ENCODE measurements at regions not wholly inside any gene's neighbourhood (a gene's known extent, or its start where the extent isn't known, plus 50 kb on each side); places are given as distances from the start of the nearest gene placed in this dataset.
"Not testable (repeated sequence)": the region's sequence is repeated elsewhere in the genome, so short reads cannot be mapped to it uniquely, and the experiment has no call there.

DNA sequence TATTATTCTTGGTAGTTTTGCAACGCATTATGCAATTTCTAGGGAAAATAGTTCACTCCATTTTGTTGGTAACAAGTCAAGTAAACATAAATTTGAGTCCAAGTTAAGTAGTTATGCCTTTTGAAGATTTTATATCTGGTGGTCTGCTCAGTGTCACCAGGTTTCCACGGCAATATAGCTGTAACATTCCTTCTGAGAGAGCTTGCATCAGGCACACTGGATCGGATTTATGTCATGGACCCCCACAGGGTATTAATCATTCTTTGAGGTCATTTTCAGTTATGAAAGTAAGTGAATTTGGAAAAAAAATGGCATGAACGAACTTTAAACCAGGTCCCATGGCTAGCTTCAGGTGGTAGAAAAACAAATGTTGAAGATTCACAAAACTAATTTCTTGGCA is 136.3 kb downstream of the POLR1F start:
- no peak overlapping the region for H3K9ac ChIP-seq (ENCODE audit: low read length in 2 of 2)
- H3K27ac ChIP-seq (ENCODE audit: low read length) = no peak overlapping the region
- no peaks in the 10 kb centered on the region for H3K36me3 ChIP-seq (ENCODE audit: control insufficient read depth in 2 of 2, insufficient read depth in 2 of 2, low read length in 2 of 2)
- no peaks in the 10 kb centered on the region for H3K9me3 ChIP-seq (ENCODE audit: control insufficient read depth in 2 of 2, low read length in 2 of 2)
- no peaks in the 10 kb centered on the region for H3K27me3 ChIP-seq (ENCODE audit: control insufficient read depth in 1 of 2, insufficient read depth in 2 of 2, low read length in 2 of 2)
- H3K4me3 ChIP-seq (ENCODE audit: low read length in 2 of 2) = no peak overlapping the region
- H3K4me1 ChIP-seq (ENCODE audit: control insufficient read depth, insufficient read depth, low read length) = no peaks in the 10 kb centered on the region

DNA sequence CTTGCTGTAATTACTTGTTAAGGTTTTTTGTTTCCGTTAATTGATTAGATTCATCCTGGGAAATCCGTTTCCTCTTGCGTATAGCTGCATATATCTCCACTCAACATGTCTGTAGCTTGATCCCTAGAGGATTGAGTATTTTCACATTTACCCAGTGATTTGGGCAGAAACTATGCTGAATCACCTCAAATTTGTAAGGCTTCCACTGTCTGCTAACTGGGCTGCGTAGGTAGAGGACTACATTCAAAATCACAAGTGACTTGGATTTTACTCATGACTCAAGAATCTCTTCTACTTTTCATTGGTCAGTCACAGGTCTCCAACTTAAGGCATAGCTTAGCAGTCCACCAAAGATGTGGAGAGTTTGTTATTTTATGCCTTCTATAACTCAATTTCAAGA is 141.8 kb downstream of the POLR1F start:
- Histone ChIP-seq H3K27me3 (ENCODE audit: control insufficient read depth in 1 of 2, insufficient read depth in 2 of 2, low read length in 2 of 2) (no peaks in the 10 kb centered on the region), H3K4me1 (ENCODE audit: control insufficient read depth, insufficient read depth, low read length) (no peaks in the 10 kb centered on the region), H3K9me3 (ENCODE audit: control insufficient read depth in 2 of 2, low read length in 2 of 2) (no peaks in the 10 kb centered on the region), H3K9ac (ENCODE audit: low read length in 2 of 2) (no peak overlapping the region), H3K4me3 (ENCODE audit: low read length in 2 of 2) (no peak overlapping the region), H3K36me3 (ENCODE audit: control insufficient read depth in 2 of 2, insufficient read depth in 2 of 2, low read length in 2 of 2) (no peaks in the 10 kb centered on the region), H3K27ac (ENCODE audit: low read length) (no peak overlapping the region)

DNA sequence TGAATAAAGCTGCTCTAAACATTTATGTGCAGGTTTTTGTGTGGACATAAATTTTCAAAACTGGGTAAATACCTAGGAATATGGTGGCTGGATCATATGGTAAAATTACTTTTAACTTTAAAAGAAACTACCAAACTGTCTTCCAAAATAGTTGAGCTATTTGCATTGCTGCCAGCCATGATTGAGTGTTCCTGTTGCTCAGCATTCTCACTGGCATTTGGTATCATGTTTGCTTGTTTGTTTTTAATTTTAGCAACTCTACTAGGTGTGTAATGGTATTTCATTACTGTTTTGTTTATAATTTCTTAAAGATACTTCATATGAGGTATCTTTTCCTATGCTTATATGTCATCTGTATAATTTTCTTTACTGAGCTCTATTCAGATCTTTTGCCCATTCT is 143.2 kb downstream of the POLR1F start:
- Histone ChIP-seq H3K36me3 (ENCODE audit: control insufficient read depth in 2 of 2, insufficient read depth in 2 of 2, low read length in 2 of 2) (no peaks in the 10 kb centered on the region), H3K4me1 (ENCODE audit: control insufficient read depth, insufficient read depth, low read length) (no peaks in the 10 kb centered on the region), H3K4me3 (ENCODE audit: low read length in 2 of 2) (no peak overlapping the region), H3K27me3 (ENCODE audit: control insufficient read depth in 1 of 2, insufficient read depth in 2 of 2, low read length in 2 of 2) (no peaks in the 10 kb centered on the region), H3K27ac (ENCODE audit: low read length) (no peak overlapping the region), H3K9me3 (ENCODE audit: control insufficient read depth in 2 of 2, low read length in 2 of 2) (no peaks in the 10 kb centered on the region), H3K9ac (ENCODE audit: low read length in 2 of 2) (no peak overlapping the region)

DNA sequence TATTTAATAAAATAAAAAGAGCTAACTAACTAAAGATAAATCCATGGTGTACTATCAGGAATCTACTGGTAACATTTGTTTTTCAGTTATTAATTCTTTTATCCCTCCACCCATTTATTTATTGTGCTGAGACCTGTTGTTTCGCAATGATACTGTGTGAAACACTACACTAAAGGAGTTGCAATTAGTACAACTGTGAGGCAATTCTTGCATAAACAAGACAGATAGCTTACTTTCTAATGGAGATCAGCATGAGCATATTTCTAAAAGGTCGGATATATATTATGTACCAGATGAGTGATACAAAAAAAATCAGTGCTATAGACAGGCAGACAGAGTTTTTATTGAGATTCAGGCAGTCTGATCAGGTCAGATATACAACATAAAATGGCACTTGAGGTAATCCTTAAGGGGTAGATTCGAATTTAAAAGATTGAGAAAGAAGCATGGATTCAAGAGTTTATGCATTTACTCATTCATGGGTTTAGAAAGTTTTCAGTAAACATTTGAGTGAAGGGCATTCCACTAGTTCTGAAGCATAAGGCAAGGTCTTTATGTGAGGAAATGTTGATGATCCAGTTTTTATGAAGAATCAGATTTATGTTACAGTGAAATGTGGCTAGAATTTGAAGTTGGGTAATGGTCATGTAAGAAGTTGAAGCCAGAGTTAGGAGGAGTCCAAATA is 147.6 kb downstream of the POLR1F start:
- no peaks in the 10 kb centered on the region for H3K4me1 ChIP-seq (ENCODE audit: control insufficient read depth, insufficient read depth, low read length)
- no peak overlapping the region for H3K27ac ChIP-seq (ENCODE audit: low read length)

DNA sequence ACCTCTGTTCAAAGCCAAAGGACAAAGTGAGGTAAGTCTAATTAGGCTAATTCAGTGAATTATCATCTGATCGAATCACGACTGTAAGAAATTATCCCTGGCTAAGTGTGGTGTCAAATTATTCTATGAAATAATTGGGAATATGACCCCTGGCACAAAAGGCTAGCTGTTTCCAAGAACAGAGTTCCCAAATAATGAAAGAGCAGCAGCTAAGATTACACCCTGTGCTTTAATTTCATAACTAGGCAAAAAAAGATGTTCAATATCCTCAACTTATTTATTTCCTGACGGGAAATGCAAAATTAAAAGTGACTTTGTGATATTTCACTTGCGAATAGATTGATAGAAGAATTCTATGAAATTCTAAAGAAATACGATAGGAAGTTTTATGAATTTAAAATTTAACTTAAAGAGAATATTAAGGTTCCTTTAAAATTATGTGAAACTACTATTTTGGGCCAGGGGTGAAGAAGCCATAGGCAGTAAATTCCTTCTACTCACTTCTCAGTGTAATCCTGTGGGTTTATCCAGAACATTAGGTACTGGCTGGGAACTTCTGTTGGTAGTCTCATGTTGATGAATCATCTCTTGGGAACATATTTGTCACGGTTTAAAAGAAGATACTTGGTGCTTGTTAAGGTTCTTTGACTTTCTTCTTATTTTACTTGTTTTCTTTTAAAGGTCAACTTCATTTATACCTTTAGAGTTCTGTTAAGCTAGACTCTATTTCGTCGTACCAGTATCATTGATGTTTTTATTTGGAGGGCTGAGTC is 148.5 kb downstream of the POLR1F start:
- H3K9me3 ChIP-seq (ENCODE audit: control insufficient read depth in 2 of 2, low read length in 2 of 2) = no peaks in the 10 kb centered on the region
- no peak overlapping the region for H3K4me3 ChIP-seq (ENCODE audit: low read length in 2 of 2)
- H3K27me3 ChIP-seq (ENCODE audit: control insufficient read depth in 1 of 2, insufficient read depth in 2 of 2, low read length in 2 of 2) = no peaks in the 10 kb centered on the region
- H3K9ac ChIP-seq (ENCODE audit: low read length in 2 of 2) = no peak overlapping the region
- no peaks in the 10 kb centered on the region for H3K36me3 ChIP-seq (ENCODE audit: control insufficient read depth in 2 of 2, insufficient read depth in 2 of 2, low read length in 2 of 2)
- no peaks in the 10 kb centered on the region for H3K4me1 ChIP-seq (ENCODE audit: control insufficient read depth, insufficient read depth, low read length)
- H3K27ac ChIP-seq (ENCODE audit: low read length) = no peak overlapping the region

More for the DNA sequence above, 147.6 kb downstream of the POLR1F start:
- H3K36me3 ChIP-seq (ENCODE audit: control insufficient read depth in 2 of 2, insufficient read depth in 2 of 2, low read length in 2 of 2) = no peaks in the 10 kb centered on the region
- no peaks in the 10 kb centered on the region for H3K9me3 ChIP-seq (ENCODE audit: control insufficient read depth in 2 of 2, low read length in 2 of 2)
- no peak overlapping the region for H3K4me3 ChIP-seq (ENCODE audit: low read length in 2 of 2)
- no peak overlapping the region for H3K9ac ChIP-seq (ENCODE audit: low read length in 2 of 2)
- no peaks in the 10 kb centered on the region for H3K27me3 ChIP-seq (ENCODE audit: control insufficient read depth in 1 of 2, insufficient read depth in 2 of 2, low read length in 2 of 2)

DNA sequence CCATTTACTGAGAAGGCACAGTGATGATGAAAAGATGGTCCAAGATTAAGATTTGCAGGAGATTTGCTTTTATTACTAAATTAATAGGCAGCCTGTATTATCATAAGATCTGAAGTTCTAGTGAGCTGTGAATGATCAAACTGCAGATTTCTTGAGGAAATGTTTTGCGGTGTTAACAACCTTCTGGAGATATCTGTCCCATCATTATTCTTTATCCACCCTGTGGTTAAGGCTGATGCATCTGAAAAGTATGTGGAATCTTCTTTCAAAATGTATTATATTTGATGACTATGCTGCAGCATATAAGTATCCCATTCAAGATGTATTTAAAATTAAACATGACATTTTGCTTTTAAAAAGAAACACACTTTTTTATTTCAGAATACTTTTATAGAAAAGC is 150.3 kb downstream of the POLR1F start:
- Histone ChIP-seq H3K4me1 (ENCODE audit: control insufficient read depth, insufficient read depth, low read length) (no peaks in the 10 kb centered on the region), H3K36me3 (ENCODE audit: control insufficient read depth in 2 of 2, insufficient read depth in 2 of 2, low read length in 2 of 2) (no peaks in the 10 kb centered on the region), H3K9ac (ENCODE audit: low read length in 2 of 2) (no peak overlapping the region), H3K27ac (ENCODE audit: low read length) (no peak overlapping the region), H3K27me3 (ENCODE audit: control insufficient read depth in 1 of 2, insufficient read depth in 2 of 2, low read length in 2 of 2) (no peaks in the 10 kb centered on the region), H3K4me3 (ENCODE audit: low read length in 2 of 2) (no peak overlapping the region), H3K9me3 (ENCODE audit: control insufficient read depth in 2 of 2, low read length in 2 of 2) (no peaks in the 10 kb centered on the region)

DNA sequence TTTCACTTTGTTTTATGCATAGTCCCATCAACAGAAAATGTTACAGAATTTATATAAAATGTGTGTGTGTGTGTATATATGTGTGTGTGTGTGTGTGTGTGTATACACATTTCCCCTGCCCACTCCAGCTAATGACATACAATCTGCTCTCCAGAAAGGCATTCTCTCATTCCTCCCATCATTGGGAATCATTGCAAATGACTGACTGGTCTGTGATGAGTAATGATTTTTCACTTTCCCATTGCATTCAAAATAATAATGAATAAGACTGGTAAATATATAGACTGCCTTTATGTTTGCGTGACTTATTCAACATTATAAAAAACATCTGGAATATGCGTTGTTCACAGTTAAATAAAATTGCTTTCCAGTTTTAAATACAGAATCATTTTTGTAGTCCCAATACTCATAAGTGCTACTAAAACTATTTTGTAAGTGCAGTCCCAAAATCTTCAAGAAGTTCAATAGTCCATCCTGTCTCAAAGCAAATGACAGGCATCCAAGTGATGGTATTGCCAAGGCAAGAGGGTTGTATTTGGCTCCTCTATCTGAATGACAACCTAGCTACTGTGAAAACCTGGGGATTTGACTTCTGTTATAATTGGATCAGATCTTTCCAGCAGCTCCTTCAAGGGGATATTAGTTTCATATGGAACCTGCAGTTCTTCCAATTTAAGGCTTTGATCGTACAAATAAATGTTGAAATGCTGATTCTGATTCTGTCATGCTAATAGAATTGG is 150.9 kb downstream of the POLR1F start:
- Histone ChIP-seq H3K4me3 (ENCODE audit: low read length in 2 of 2) (no peak overlapping the region), H3K9ac (ENCODE audit: low read length in 2 of 2) (no peak overlapping the region), H3K36me3 (ENCODE audit: control insufficient read depth in 2 of 2, insufficient read depth in 2 of 2, low read length in 2 of 2) (no peaks in the 10 kb centered on the region), H3K27me3 (ENCODE audit: control insufficient read depth in 1 of 2, insufficient read depth in 2 of 2, low read length in 2 of 2) (no peaks in the 10 kb centered on the region), H3K9me3 (ENCODE audit: control insufficient read depth in 2 of 2, low read length in 2 of 2) (no peaks in the 10 kb centered on the region), H3K27ac (ENCODE audit: low read length) (no peak overlapping the region), H3K4me1 (ENCODE audit: control insufficient read depth, insufficient read depth, low read length) (no peaks in the 10 kb centered on the region)

DNA sequence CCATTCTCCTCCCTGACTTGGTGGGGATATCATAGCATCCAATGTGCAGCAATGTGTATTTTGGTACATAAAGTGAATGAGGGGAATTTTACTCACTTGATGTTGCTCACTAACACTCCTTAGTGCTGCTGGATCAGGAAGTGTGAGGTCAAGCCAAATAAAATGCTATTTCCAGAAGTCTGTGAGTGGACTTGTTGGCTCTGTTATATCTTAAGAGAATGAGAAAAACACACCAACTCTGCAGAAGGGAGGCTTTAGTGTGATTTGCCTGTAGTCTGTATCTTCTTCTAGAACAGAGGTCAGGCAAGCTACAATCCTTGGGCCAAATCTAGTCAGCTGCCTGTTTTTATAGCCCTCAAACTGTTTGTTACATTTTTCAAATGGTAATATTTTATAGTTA is 154.3 kb downstream of the POLR1F start:
- no peak overlapping the region for H3K9ac ChIP-seq (ENCODE audit: low read length in 2 of 2)
- H3K4me3 ChIP-seq (ENCODE audit: low read length in 2 of 2) = no peak overlapping the region
- H3K27me3 ChIP-seq (ENCODE audit: control insufficient read depth in 1 of 2, insufficient read depth in 2 of 2, low read length in 2 of 2) = no peaks in the 10 kb centered on the region
- no peaks in the 10 kb centered on the region for H3K4me1 ChIP-seq (ENCODE audit: control insufficient read depth, insufficient read depth, low read length)
- no peaks in the 10 kb centered on the region for H3K9me3 ChIP-seq (ENCODE audit: control insufficient read depth in 2 of 2, low read length in 2 of 2)
- H3K27ac ChIP-seq (ENCODE audit: low read length) = no peak overlapping the region
- H3K36me3 ChIP-seq (ENCODE audit: control insufficient read depth in 2 of 2, insufficient read depth in 2 of 2, low read length in 2 of 2) = no peaks in the 10 kb centered on the region

DNA sequence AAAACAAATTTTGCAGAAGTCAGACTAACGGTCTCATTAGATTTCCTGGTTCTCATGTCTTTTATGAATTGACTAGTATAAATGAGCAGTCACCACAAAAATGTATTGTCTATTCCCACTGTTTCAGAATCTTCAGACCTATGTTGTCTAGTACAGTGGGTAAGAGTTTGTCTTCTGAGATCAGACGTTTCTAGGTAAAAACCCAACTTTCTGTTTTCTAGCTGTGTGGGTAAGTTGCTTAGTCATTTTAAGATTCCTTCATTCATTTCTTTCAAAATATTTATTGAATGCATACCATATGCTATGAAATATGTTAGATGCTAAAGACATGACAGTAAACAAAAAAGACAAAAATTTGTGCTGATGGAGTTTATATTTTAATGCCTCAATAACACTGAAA is 156.3 kb downstream of the POLR1F start:
- no peaks in the 10 kb centered on the region for H3K9me3 ChIP-seq (ENCODE audit: control insufficient read depth in 2 of 2, low read length in 2 of 2)
- no peaks in the 10 kb centered on the region for H3K4me1 ChIP-seq (ENCODE audit: control insufficient read depth, insufficient read depth, low read length)
- H3K36me3 ChIP-seq (ENCODE audit: control insufficient read depth in 2 of 2, insufficient read depth in 2 of 2, low read length in 2 of 2) = no peaks in the 10 kb centered on the region
- no peak overlapping the region for H3K9ac ChIP-seq (ENCODE audit: low read length in 2 of 2)
- no peaks in the 10 kb centered on the region for H3K27me3 ChIP-seq (ENCODE audit: control insufficient read depth in 1 of 2, insufficient read depth in 2 of 2, low read length in 2 of 2)
- no peak overlapping the region for H3K27ac ChIP-seq (ENCODE audit: low read length)
- no peak overlapping the region for H3K4me3 ChIP-seq (ENCODE audit: low read length in 2 of 2)

DNA sequence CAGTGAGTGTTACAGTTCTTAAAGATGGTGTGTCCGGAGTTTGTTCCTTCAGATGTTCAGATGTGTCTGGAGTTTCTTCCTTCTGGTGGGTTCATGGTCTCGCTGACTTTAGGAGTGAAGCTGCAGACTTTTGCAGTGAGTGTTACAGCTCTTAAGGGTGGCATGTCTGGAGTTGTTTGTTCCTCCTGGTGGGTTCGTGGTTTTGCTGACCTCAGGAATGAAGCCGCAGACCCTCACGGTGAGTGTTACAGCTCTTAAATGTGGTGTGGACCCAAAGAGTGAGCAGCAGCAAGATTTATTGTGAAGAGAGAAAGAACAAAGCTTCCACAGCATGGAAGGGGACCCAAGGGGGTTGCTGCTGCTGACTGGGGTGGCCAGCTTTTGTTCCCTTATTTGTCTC is 159.6 kb downstream of the POLR1F start:
- not testable (repeated sequence) for H3K4me1 ChIP-seq (ENCODE audit: control insufficient read depth, insufficient read depth, low read length); H3K27ac ChIP-seq (ENCODE audit: low read length); H3K36me3 ChIP-seq (ENCODE audit: control insufficient read depth in 2 of 2, insufficient read depth in 2 of 2, low read length in 2 of 2); H3K4me3 ChIP-seq (ENCODE audit: low read length in 2 of 2); H3K9ac ChIP-seq (ENCODE audit: low read length in 2 of 2); H3K27me3 ChIP-seq (ENCODE audit: control insufficient read depth in 1 of 2, insufficient read depth in 2 of 2, low read length in 2 of 2); H3K9me3 ChIP-seq (ENCODE audit: control insufficient read depth in 2 of 2, low read length in 2 of 2)
